Stimulated activated memory B cell treated with anti-CD40 and anti-IgM and Interleukin-4, amounts not matched to agents 10 μg/mL and 1 μg/mL and 100 μg/mL, for 72 hours (primary cell): ENCODE measurements at regions not wholly inside any gene's neighbourhood (a gene's known extent, or its start where the extent isn't known, plus 50 kb on each side); places are given as distances from the start of the nearest gene placed in this dataset.
"Not testable (repeated sequence)": the region's sequence is repeated elsewhere in the genome, so short reads cannot be mapped to it uniquely, and the experiment has no call there.

Experiments
- ATAC-seq: fragments of 150-1000 bp; cut with Tn5 transposase; 2 replicates; pipeline ENCODE4 v1.10.0; 2021
- H3K27ac Mint-ChIP-seq: one replicate; pipeline ENCODE4 v1.8.0; 2022; ENCODE audit warnings: mild to moderate bottlenecking, mixed read lengths
- H3K27me3 Mint-ChIP-seq: one replicate; pipeline ENCODE4 v1.8.0; 2022; ENCODE audit warnings: mixed read lengths
- H3K36me3 Mint-ChIP-seq: one replicate; pipeline ENCODE4 v1.8.0; 2022; ENCODE audit warnings: mixed read lengths
- H3K4me1 Mint-ChIP-seq: one replicate; pipeline ENCODE4 v1.8.0; 2022; ENCODE audit warnings: mixed read lengths
- H3K4me3 Mint-ChIP-seq: one replicate; pipeline ENCODE4 v1.8.0; 2022; ENCODE audit warnings: mild to moderate bottlenecking, moderate library complexity, mixed read lengths
- H3K9me3 Mint-ChIP-seq: one replicate; pipeline ENCODE4 v1.8.0; 2022; ENCODE audit warnings: mixed read lengths

- no peak overlapping the region for H3K27ac Mint-ChIP-seq
- no peaks in the 10 kb centered on the region for H3K36me3 Mint-ChIP-seq
Measured at GRCh38 chr6:84854811-84855400, 90.5 kb upstream of the TBX18 start.

GRCh38 chr6:84853901-84854300 is 89.5 kb upstream of the TBX18 start:
- peaks cover 3% of the 10 kb centered on the region for H3K9me3 Mint-ChIP-seq
- no peak for ATAC-seq
- no peak overlapping the region for H3K4me3 Mint-ChIP-seq
- no peaks in the 10 kb centered on the region for H3K36me3 Mint-ChIP-seq
- no peaks in the 10 kb centered on the region for H3K4me1 Mint-ChIP-seq
- H3K27me3 Mint-ChIP-seq = no peaks in the 10 kb centered on the region
- H3K27ac Mint-ChIP-seq = no peak overlapping the region

More at GRCh38 chr6:84854811-84855400, 90.5 kb upstream of the TBX18 start:
- Mint-ChIP-seq H3K4me1 (no peaks in the 10 kb centered on the region), H3K9me3 (peaks cover 3% of the 10 kb centered on the region), H3K4me3 (no peak overlapping the region), H3K27me3 (no peaks in the 10 kb centered on the region)
- no peak for ATAC-seq

- Mint-ChIP-seq H3K27me3 (no peaks in the 10 kb centered on the region), H3K36me3 (no peaks in the 10 kb centered on the region)
- no peak for ATAC-seq
Measured at GRCh38 chr6:84848960-84849359, 84.6 kb upstream of the TBX18 start.

GRCh38 chr6:84847390-84848160 is 83.2 kb upstream of the TBX18 start:
- Mint-ChIP-seq H3K36me3 (no peaks in the 10 kb centered on the region), H3K4me3 (no peak overlapping the region), H3K27ac (no peak overlapping the region), H3K27me3 (no peaks in the 10 kb centered on the region), H3K4me1 (no peaks in the 10 kb centered on the region), H3K9me3 (no peaks in the 10 kb centered on the region)
- no peak for ATAC-seq

More at GRCh38 chr6:84848960-84849359, 84.6 kb upstream of the TBX18 start:
- H3K27ac Mint-ChIP-seq = no peak overlapping the region
- H3K4me1 Mint-ChIP-seq = no peaks in the 10 kb centered on the region
- no peaks in the 10 kb centered on the region for H3K9me3 Mint-ChIP-seq
- H3K4me3 Mint-ChIP-seq = no peak overlapping the region

GRCh38 chr6:84842525-84843166 is 78.2 kb upstream of the TBX18 start:
- H3K4me3 Mint-ChIP-seq = no peak overlapping the region
- no peaks in the 10 kb centered on the region for H3K27me3 Mint-ChIP-seq
- H3K36me3 Mint-ChIP-seq = no peaks in the 10 kb centered on the region
- H3K27ac Mint-ChIP-seq = no peak overlapping the region
- H3K4me1 Mint-ChIP-seq = no peaks in the 10 kb centered on the region
- no peak for ATAC-seq
- H3K9me3 Mint-ChIP-seq = peaks cover 7% of the 10 kb centered on the region

- not testable (repeated sequence) for ATAC-seq, H3K36me3 Mint-ChIP-seq, H3K27me3 Mint-ChIP-seq, H3K4me3 Mint-ChIP-seq, H3K4me1 Mint-ChIP-seq, H3K27ac Mint-ChIP-seq, H3K9me3 Mint-ChIP-seq
Measured at GRCh38 chr6:84837068-84837866, 72.9 kb upstream of the TBX18 start.

- H3K4me1 Mint-ChIP-seq = no peaks in the 10 kb centered on the region
- H3K27ac Mint-ChIP-seq = no peak overlapping the region
- H3K27me3 Mint-ChIP-seq = no peaks in the 10 kb centered on the region
- no peak overlapping the region for H3K4me3 Mint-ChIP-seq
- no peaks in the 10 kb centered on the region for H3K36me3 Mint-ChIP-seq
- no peak for ATAC-seq
- peaks cover 5% of the 10 kb centered on the region for H3K9me3 Mint-ChIP-seq
Measured at GRCh38 chr6:84836366-84836765, 72.0 kb upstream of the TBX18 start.

- H3K4me1 Mint-ChIP-seq = no peaks in the 10 kb centered on the region
- peak; percentile 31 for ATAC-seq
- peaks cover 3% of the 10 kb centered on the region for H3K9me3 Mint-ChIP-seq
- no peak overlapping the region for H3K4me3 Mint-ChIP-seq
- H3K36me3 Mint-ChIP-seq = no peaks in the 10 kb centered on the region
- H3K27ac Mint-ChIP-seq = no peak overlapping the region
- no peaks in the 10 kb centered on the region for H3K27me3 Mint-ChIP-seq
Measured at GRCh38 chr6:84835340-84835739, 70.9 kb upstream of the TBX18 start.

GRCh38 chr6:84831924-84832323 is 67.5 kb upstream of the TBX18 start:
- not testable (repeated sequence) for H3K4me1 Mint-ChIP-seq, H3K4me3 Mint-ChIP-seq, H3K27me3 Mint-ChIP-seq, H3K36me3 Mint-ChIP-seq, H3K9me3 Mint-ChIP-seq, ATAC-seq, H3K27ac Mint-ChIP-seq

GRCh38 chr6:84825461-84825860 is 61.1 kb upstream of the TBX18 start:
- H3K4me1 Mint-ChIP-seq = no peaks in the 10 kb centered on the region
- no peak for ATAC-seq
- no peak overlapping the region for H3K4me3 Mint-ChIP-seq

GRCh38 chr6:84821314-84821713 is 56.9 kb upstream of the TBX18 start:
- H3K9me3 Mint-ChIP-seq, H3K36me3 Mint-ChIP-seq, ATAC-seq, H3K4me1 Mint-ChIP-seq, H3K4me3 Mint-ChIP-seq, H3K27ac Mint-ChIP-seq, H3K27me3 Mint-ChIP-seq: not testable (repeated sequence)

More at GRCh38 chr6:84825461-84825860, 61.1 kb upstream of the TBX18 start:
- Mint-ChIP-seq H3K36me3 (no peaks in the 10 kb centered on the region), H3K9me3 (peaks cover 10% of the 10 kb centered on the region), H3K27ac (no peak overlapping the region), H3K27me3 (no peaks in the 10 kb centered on the region)

GRCh38 chr6:84816741-84817140 is 52.3 kb upstream of the TBX18 start:
- Mint-ChIP-seq H3K36me3 (no peaks in the 10 kb centered on the region), H3K4me1 (no peaks in the 10 kb centered on the region), H3K4me3 (no peak overlapping the region), H3K27ac (no peak overlapping the region), H3K9me3 (peaks cover 4% of the 10 kb centered on the region), H3K27me3 (no peaks in the 10 kb centered on the region)
- no peak for ATAC-seq

- Mint-ChIP-seq H3K9me3 (peaks cover 4% of the 10 kb centered on the region), H3K27me3 (no peaks in the 10 kb centered on the region), H3K4me3 (no peak overlapping the region), H3K27ac (no peak overlapping the region), H3K4me1 (no peaks in the 10 kb centered on the region), H3K36me3 (no peaks in the 10 kb centered on the region)
- ATAC-seq = no peak
Measured at GRCh38 chr6:84815896-84816735, 51.7 kb upstream of the TBX18 start.
